ENCODE measurements at regions not wholly inside any gene's neighbourhood (a gene's known extent, or its start where the extent isn't known, plus 50 kb on each side); places are given as distances from the start of the nearest gene placed in this dataset.

GRCh38 chrY:15561501-15562289 lies 1037.4 kb downstream of the NLGN4Y start:
- ATAC-seq (no peak), DNase-seq (ENCODE audit: low spot score) (no peak)
- Mint-ChIP-seq H3K4me3 (no peak overlapping the region), H3K4me1 (ENCODE audit: low read depth in 2 of 2) (no peaks in the 10 kb centered on the region), H3K9me3 (no peaks in the 10 kb centered on the region), H3K27me3 (no peaks in the 10 kb centered on the region), H3K36me3 (no peaks in the 10 kb centered on the region), H3K27ac (no peak overlapping the region)

- Mint-ChIP-seq H3K27me3 (no peaks in the 10 kb centered on the region), H3K4me3 (no peak overlapping the region), H3K9me3 (no peaks in the 10 kb centered on the region), H3K36me3 (no peaks in the 10 kb centered on the region), H3K4me1 (ENCODE audit: low read depth in 2 of 2) (no peaks in the 10 kb centered on the region), H3K27ac (no peak overlapping the region)
- no peak for DNase-seq (ENCODE audit: low spot score)
- no peak for ATAC-seq
Measured at GRCh38 chrY:15577886-15578285, 1053.6 kb downstream of the NLGN4Y start.

- Mint-ChIP-seq H3K27ac (no peak overlapping the region), H3K27me3 (no peaks in the 10 kb centered on the region), H3K4me3 (no peak overlapping the region), H3K9me3 (no peaks in the 10 kb centered on the region), H3K4me1 (ENCODE audit: low read depth in 2 of 2) (no peaks in the 10 kb centered on the region), H3K36me3 (no peaks in the 10 kb centered on the region)
- DNase-seq (ENCODE audit: low spot score) (no peak), ATAC-seq (no peak)
Measured at GRCh38 chrY:15578761-15579160, 1054.4 kb downstream of the NLGN4Y start.

- Mint-ChIP-seq H3K4me3 (no peak overlapping the region), H3K36me3 (no peaks in the 10 kb centered on the region), H3K27ac (no peak overlapping the region), H3K4me1 (ENCODE audit: low read depth in 2 of 2) (no peaks in the 10 kb centered on the region), H3K9me3 (no peaks in the 10 kb centered on the region), H3K27me3 (no peaks in the 10 kb centered on the region)
- DNase-seq (ENCODE audit: low spot score) (no peak), ATAC-seq (no peak)
Measured at GRCh38 chrY:15579245-15579644, 1054.9 kb downstream of the NLGN4Y start.

DNA sequence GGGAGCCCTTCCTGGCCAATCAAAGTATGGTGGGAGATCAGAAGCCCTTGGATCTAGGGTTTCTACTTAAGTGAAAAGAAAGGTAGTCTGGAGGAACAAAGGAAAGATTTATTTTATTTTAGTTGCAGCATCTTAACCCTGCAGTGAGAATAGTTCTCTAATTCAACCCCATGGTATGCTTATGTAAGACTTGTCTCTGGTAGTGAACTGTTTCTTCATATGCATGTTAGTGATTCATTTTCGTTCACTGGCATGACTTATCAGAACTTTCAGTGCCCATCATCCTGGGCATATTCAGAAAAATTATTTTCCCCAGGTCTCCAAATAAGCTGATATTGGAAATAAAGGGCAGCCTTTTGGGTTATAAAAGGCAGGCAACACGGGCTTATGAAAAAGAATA lies 1058.8 kb downstream of the NLGN4Y start:
- DNase-seq (ENCODE audit: low spot score) (no peak), ATAC-seq (no peak)
- H3K9me3 Mint-ChIP-seq = no peaks in the 10 kb centered on the region
- H3K27me3 Mint-ChIP-seq = no peaks in the 10 kb centered on the region
- no peaks in the 10 kb centered on the region for H3K36me3 Mint-ChIP-seq
- H3K4me1 Mint-ChIP-seq (ENCODE audit: low read depth in 2 of 2) = no peaks in the 10 kb centered on the region
- no peak overlapping the region for H3K4me3 Mint-ChIP-seq
- no peak overlapping the region for H3K27ac Mint-ChIP-seq

DNA sequence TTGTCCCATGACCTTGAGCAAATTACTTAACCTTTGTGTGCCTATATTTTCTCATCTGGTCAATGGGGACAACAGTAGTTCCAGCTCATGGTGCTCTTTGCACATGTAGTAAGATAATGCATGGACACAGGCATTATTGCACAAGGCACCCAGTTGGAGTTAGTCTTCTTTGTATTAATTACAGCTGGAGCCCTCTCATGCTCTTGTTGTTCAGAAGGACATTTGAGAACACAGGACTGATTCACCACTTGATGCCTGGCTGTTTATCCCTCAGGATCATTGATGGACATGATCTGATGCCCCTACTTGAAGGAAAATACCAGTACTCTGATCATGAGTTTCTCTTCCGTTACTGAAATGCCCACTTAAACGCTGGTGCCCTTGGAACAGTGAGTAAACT lies 1068.6 kb downstream of the NLGN4Y start:
- H3K9me3 Mint-ChIP-seq = no peaks in the 10 kb centered on the region
- H3K4me3 Mint-ChIP-seq = no peak overlapping the region

DNA sequence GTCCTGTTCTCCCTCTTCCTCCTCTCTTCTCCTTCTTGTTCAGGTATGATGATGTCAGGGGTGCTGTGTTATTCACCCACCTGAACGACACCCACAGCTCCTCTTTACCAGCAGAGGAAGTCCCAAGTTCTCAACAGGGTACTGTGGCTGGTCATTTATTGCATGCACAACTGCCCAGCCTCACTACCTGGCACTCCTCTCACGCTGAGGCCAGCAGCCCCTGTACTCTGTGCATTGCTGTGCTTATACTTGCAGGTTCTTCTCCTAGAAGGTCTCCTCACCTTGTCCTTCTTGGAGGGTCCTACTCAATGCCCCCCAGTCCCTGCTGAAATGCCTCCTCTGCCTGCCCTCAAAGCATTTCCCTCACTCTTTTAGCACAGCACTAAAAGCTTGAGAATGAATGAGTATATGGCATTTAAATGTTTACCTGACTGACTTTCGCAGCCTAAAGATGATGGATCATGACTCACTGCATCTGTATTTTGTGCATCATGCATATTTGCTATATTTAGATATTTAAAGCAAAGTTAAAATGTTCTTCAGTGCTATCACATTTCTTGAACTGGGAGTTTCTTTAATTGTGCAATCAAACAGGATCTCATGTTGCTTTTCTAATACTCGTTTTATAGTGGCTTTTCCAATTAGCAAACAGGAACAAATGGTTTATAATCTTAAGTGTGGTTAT lies 1069.3 kb downstream of the NLGN4Y start:
- Mint-ChIP-seq H3K4me3 (no peak overlapping the region), H3K27ac (no peak overlapping the region), H3K9me3 (no peaks in the 10 kb centered on the region), H3K4me1 (ENCODE audit: low read depth in 2 of 2) (no peaks in the 10 kb centered on the region), H3K27me3 (no peaks in the 10 kb centered on the region), H3K36me3 (no peaks in the 10 kb centered on the region)
- DNase-seq (ENCODE audit: low spot score) = no peak
- ATAC-seq = no peak

More for the DNA sequence above, 1068.6 kb downstream of the NLGN4Y start:
- no peak overlapping the region for H3K27ac Mint-ChIP-seq
- no peaks in the 10 kb centered on the region for H3K27me3 Mint-ChIP-seq
- DNase-seq (ENCODE audit: low spot score) (no peak), ATAC-seq (no peak)
- H3K4me1 Mint-ChIP-seq (ENCODE audit: low read depth in 2 of 2) = no peaks in the 10 kb centered on the region
- H3K36me3 Mint-ChIP-seq = no peaks in the 10 kb centered on the region

- no peaks in the 10 kb centered on the region for H3K9me3 Mint-ChIP-seq
- no peak for ATAC-seq
- no peak overlapping the region for H3K4me3 Mint-ChIP-seq
- DNase-seq (ENCODE audit: low spot score) = no peak
- no peaks in the 10 kb centered on the region for H3K4me1 Mint-ChIP-seq (ENCODE audit: low read depth in 2 of 2)
- no peak overlapping the region for H3K27ac Mint-ChIP-seq
- H3K27me3 Mint-ChIP-seq = no peaks in the 10 kb centered on the region
- no peaks in the 10 kb centered on the region for H3K36me3 Mint-ChIP-seq
Measured at GRCh38 chrY:15594179-15594578, 1069.8 kb downstream of the NLGN4Y start.

- no peak overlapping the region for H3K27ac Mint-ChIP-seq
Measured at GRCh38 chrY:15600565-15600964, 1076.2 kb downstream of the NLGN4Y start.

DNA sequence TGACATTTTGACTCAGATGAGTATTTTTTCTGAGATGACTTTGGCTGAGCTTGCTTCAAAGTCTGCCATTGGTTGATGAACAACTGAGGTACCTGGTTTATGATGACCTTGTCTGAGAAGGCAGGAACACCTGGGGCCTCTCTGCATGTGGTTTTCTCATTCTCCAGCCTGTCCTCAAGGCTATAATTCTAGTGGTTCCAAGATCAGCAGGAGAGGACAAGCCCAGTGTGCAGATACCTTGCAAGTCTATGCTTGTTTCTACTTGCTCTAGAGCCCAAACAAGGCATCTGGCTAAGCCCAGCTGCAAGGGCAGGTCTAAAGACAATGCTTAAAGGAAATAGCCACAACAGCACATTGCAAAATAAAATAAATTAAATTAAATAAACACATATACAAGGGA lies 1100.0 kb downstream of the NLGN4Y start:
- H3K9me3 Mint-ChIP-seq = no peaks in the 10 kb centered on the region
- H3K36me3 Mint-ChIP-seq = no peaks in the 10 kb centered on the region
- DNase-seq (ENCODE audit: low spot score) = no peak
- no peaks in the 10 kb centered on the region for H3K27me3 Mint-ChIP-seq
- no peak for ATAC-seq
- H3K4me3 Mint-ChIP-seq = no peak overlapping the region
- H3K4me1 Mint-ChIP-seq (ENCODE audit: low read depth in 2 of 2) = no peaks in the 10 kb centered on the region
- H3K27ac Mint-ChIP-seq = no peak overlapping the region

More at GRCh38 chrY:15600565-15600964, 1076.2 kb downstream of the NLGN4Y start:
- Mint-ChIP-seq H3K4me3 (no peak overlapping the region), H3K9me3 (no peaks in the 10 kb centered on the region), H3K27me3 (no peaks in the 10 kb centered on the region), H3K36me3 (no peaks in the 10 kb centered on the region), H3K4me1 (ENCODE audit: low read depth in 2 of 2) (no peaks in the 10 kb centered on the region)
- ATAC-seq (no peak), DNase-seq (ENCODE audit: low spot score) (no peak)

- H3K4me3 Mint-ChIP-seq = no peak overlapping the region
- no peak for ATAC-seq
- H3K4me1 Mint-ChIP-seq (ENCODE audit: low read depth in 2 of 2) = no peaks in the 10 kb centered on the region
Measured at GRCh38 chrY:15624928-15625327, 1100.6 kb downstream of the NLGN4Y start.

GRCh38 chrY:15648198-15648597 lies 1123.9 kb downstream of the NLGN4Y start:
- Mint-ChIP-seq H3K36me3 (no peaks in the 10 kb centered on the region), H3K4me3 (no peak overlapping the region), H3K27me3 (no peaks in the 10 kb centered on the region), H3K4me1 (ENCODE audit: low read depth in 2 of 2) (no peaks in the 10 kb centered on the region), H3K27ac (no peak overlapping the region), H3K9me3 (no peaks in the 10 kb centered on the region)
- ATAC-seq = no peak
- no peak for DNase-seq (ENCODE audit: low spot score)

More at GRCh38 chrY:15624928-15625327, 1100.6 kb downstream of the NLGN4Y start:
- Mint-ChIP-seq H3K27me3 (no peaks in the 10 kb centered on the region), H3K9me3 (no peaks in the 10 kb centered on the region), H3K27ac (no peak overlapping the region), H3K36me3 (no peaks in the 10 kb centered on the region)
- no peak for DNase-seq (ENCODE audit: low spot score)

- no peak for ATAC-seq
- no peak overlapping the region for H3K27ac Mint-ChIP-seq
Measured at GRCh38 chrY:15650056-15650455, 1125.7 kb downstream of the NLGN4Y start.

GRCh38 chrY:15688531-15688930 lies 1164.2 kb downstream of the NLGN4Y start:
- no peak overlapping the region for H3K27ac Mint-ChIP-seq
- no peaks in the 10 kb centered on the region for H3K27me3 Mint-ChIP-seq
- no peak overlapping the region for H3K4me3 Mint-ChIP-seq
- no peak for ATAC-seq
- H3K9me3 Mint-ChIP-seq = no peaks in the 10 kb centered on the region
- no peaks in the 10 kb centered on the region for H3K4me1 Mint-ChIP-seq (ENCODE audit: low read depth in 2 of 2)
- H3K36me3 Mint-ChIP-seq = peaks cover 4% of the 10 kb centered on the region
- no peak for DNase-seq (ENCODE audit: low spot score)

More at GRCh38 chrY:15650056-15650455, 1125.7 kb downstream of the NLGN4Y start:
- Mint-ChIP-seq H3K4me3 (no peak overlapping the region), H3K27me3 (no peaks in the 10 kb centered on the region), H3K36me3 (no peaks in the 10 kb centered on the region), H3K9me3 (no peaks in the 10 kb centered on the region), H3K4me1 (ENCODE audit: low read depth in 2 of 2) (no peaks in the 10 kb centered on the region)
- DNase-seq (ENCODE audit: low spot score) = no peak

Measured in natural killer cell treated with Interleukin-12 subunit alpha and Interleukin-12 subunit beta and Interleukin-15 and Interleukin-18, amount 100 ng/mL, for 72 hours (primary cell).